HG03432 (cell line): ENCODE measurements at regions not wholly inside any gene's neighbourhood (a gene's known extent, or its start where the extent isn't known, plus 50 kb on each side); places are given as distances from the start of the nearest gene placed in this dataset.

Source experiments
- ATAC-seq: cut with Tn5 transposase; IDR thresholded peaks from one replicate; pipeline ENCODE4 v1.9.1; 2021; ENCODE audit warnings: mild to moderate bottlenecking, moderate library complexity; ENCODE audit not compliant: unreplicated experiment

- ATAC-seq = no peak
These were observed 253.7 kb upstream of the DIAPH2 start for GRCh38 chrX:96430756-96431455.

GRCh38 chrX:96432647-96433046 lies 252.0 kb upstream of the DIAPH2 start:
- ATAC-seq = no peak

GRCh38 chrX:96433409-96434077 lies 251.1 kb upstream of the DIAPH2 start:
- no peak for ATAC-seq

GRCh38 chrX:96435378-96436035 lies 249.1 kb upstream of the DIAPH2 start:
- no peak for ATAC-seq

- ATAC-seq = no peak
These were observed 248.5 kb upstream of the DIAPH2 start for GRCh38 chrX:96436105-96436504.

GRCh38 chrX:96438803-96439202 lies 245.8 kb upstream of the DIAPH2 start:
- no peak for ATAC-seq

GRCh38 chrX:96440941-96441340 lies 243.7 kb upstream of the DIAPH2 start:
- ATAC-seq = no peak

GRCh38 chrX:96445531-96446065 lies 239.0 kb upstream of the DIAPH2 start:
- ATAC-seq = no peak

GRCh38 chrX:96446524-96446923 lies 238.1 kb upstream of the DIAPH2 start:
- no peak for ATAC-seq

GRCh38 chrX:96447161-96447560 lies 237.5 kb upstream of the DIAPH2 start:
- ATAC-seq = no peak

- ATAC-seq = no peak
These were observed 235.5 kb upstream of the DIAPH2 start for GRCh38 chrX:96449191-96449590.

- no peak for ATAC-seq
These were observed 234.7 kb upstream of the DIAPH2 start for GRCh38 chrX:96449896-96450295.

- peak; percentile 90 for ATAC-seq
These were observed 231.5 kb upstream of the DIAPH2 start for GRCh38 chrX:96453139-96453538.

GRCh38 chrX:96455078-96455477 lies 229.6 kb upstream of the DIAPH2 start:
- ATAC-seq = peak; percentile 63

GRCh38 chrX:96464880-96465558 lies 219.6 kb upstream of the DIAPH2 start:
- ATAC-seq = no peak

GRCh38 chrX:96474029-96474740 lies 210.5 kb upstream of the DIAPH2 start:
- ATAC-seq = no peak

- no peak for ATAC-seq
These were observed 209.9 kb upstream of the DIAPH2 start for GRCh38 chrX:96474741-96475125.

- no peak for ATAC-seq
These were observed 204.6 kb upstream of the DIAPH2 start for GRCh38 chrX:96480081-96480480.

- ATAC-seq = no peak
These were observed 202.8 kb upstream of the DIAPH2 start for GRCh38 chrX:96481831-96482230.

GRCh38 chrX:96483647-96484160 lies 200.9 kb upstream of the DIAPH2 start:
- ATAC-seq = no peak
